ENCODE measurements at regions not wholly inside any gene's neighbourhood (a gene's known extent, or its start where the extent isn't known, plus 50 kb on each side); places are given as distances from the start of the nearest gene placed in this dataset.

DNA sequence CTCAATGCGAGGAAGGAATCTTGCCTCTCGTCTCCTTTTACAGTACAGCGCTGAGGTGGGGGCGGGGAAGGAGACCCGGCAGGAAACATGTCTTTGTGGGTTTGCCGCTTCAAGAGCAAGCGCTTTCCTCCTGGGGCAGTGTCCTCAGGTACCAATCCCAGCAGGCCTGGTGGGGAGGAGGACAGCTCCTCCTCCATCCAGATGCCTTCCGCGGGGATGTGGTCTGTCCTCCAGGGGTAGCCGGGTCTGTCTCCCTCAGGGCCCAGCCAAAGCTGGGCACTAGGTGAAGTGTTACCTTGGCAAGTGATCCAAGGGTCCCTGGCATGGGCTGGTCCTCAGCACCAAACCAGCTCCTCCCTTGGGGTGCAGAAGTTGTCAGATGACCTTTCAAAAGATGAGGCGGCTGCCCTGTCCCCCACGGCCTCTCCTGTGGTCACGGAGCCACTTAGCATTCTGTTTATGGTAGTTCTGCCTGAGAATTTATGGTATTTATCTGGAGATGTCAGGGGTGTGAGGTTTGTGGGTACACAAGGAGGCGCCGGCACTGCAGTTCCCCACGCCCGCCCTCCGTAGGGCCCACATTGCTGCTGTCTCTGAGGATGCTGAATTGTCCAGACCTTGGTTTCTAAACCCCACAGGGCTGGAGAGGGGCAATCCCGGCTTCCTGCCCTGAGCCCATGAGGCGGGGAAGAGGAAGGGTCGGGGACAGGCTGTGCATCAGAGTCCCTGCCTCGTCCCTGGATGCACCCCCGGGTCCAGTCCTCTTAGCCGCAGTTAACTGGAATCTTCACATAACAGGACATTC is 93.5 kb upstream of the ANO1 start:
- TF ChIP-seq, protein P1, sequence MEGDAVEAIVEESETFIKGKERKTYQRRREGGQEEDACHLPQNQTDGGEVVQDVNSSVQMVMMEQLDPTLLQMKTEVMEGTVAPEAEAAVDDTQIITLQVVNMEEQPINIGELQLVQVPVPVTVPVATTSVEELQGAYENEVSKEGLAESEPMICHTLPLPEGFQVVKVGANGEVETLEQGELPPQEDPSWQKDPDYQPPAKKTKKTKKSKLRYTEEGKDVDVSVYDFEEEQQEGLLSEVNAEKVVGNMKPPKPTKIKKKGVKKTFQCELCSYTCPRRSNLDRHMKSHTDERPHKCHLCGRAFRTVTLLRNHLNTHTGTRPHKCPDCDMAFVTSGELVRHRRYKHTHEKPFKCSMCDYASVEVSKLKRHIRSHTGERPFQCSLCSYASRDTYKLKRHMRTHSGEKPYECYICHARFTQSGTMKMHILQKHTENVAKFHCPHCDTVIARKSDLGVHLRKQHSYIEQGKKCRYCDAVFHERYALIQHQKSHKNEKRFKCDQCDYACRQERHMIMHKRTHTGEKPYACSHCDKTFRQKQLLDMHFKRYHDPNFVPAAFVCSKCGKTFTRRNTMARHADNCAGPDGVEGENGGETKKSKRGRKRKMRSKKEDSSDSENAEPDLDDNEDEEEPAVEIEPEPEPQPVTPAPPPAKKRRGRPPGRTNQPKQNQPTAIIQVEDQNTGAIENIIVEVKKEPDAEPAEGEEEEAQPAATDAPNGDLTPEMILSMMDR (IDR thresholded peaks at IDR 0.05), result no peak
- TF ChIP-seq POLR2AphosphoS5 (IDR thresholded peaks at IDR 0.05), result no peak

Data from breast epithelium (tissue), 3 donors.